ENCODE measurements at regions not wholly inside any gene's neighbourhood (a gene's known extent, or its start where the extent isn't known, plus 50 kb on each side); places are given as distances from the start of the nearest gene placed in this dataset.

GRCh38 chr17:72430611-72431432 is 310.0 kb downstream of the SOX9 start:
- no peak for DNase-seq

GRCh38 chr17:72432143-72432621 is 311.4 kb downstream of the SOX9 start:
- no peak for DNase-seq

GRCh38 chr17:72432881-72433280 is 312.1 kb downstream of the SOX9 start:
- no peak for DNase-seq

- DNase-seq: no peak
Observed at GRCh38 chr17:72433797-72434196, 313.0 kb downstream of the SOX9 start.

GRCh38 chr17:72434581-72434980 is 313.8 kb downstream of the SOX9 start:
- DNase-seq: no peak

GRCh38 chr17:72434991-72435618 is 314.3 kb downstream of the SOX9 start:
- no peak for DNase-seq

GRCh38 chr17:72438783-72439182 is 318.0 kb downstream of the SOX9 start:
- no peak for DNase-seq

GRCh38 chr17:72439893-72440502 is 319.2 kb downstream of the SOX9 start:
- no peak for DNase-seq

GRCh38 chr17:72440961-72441360 is 320.1 kb downstream of the SOX9 start:
- DNase-seq: no peak

- no peak for DNase-seq
Observed at GRCh38 chr17:72441909-72442308, 321.1 kb downstream of the SOX9 start.

- no peak for DNase-seq
Observed at GRCh38 chr17:72444517-72445054, 323.8 kb downstream of the SOX9 start.

- DNase-seq: no peak
Observed at GRCh38 chr17:72445055-72445991, 324.5 kb downstream of the SOX9 start.

GRCh38 chr17:72446118-72446517 is 325.3 kb downstream of the SOX9 start:
- no peak for DNase-seq

- no peak for DNase-seq
Observed at GRCh38 chr17:72446525-72447250, 325.9 kb downstream of the SOX9 start.

- DNase-seq: no peak
Observed at GRCh38 chr17:72447251-72447640, 326.4 kb downstream of the SOX9 start.

GRCh38 chr17:72448019-72448418 is 327.2 kb downstream of the SOX9 start:
- no peak for DNase-seq

- no peak for DNase-seq
Observed at GRCh38 chr17:72452286-72453173, 331.7 kb downstream of the SOX9 start.

- no peak for DNase-seq
Observed at GRCh38 chr17:72454342-72454741, 333.5 kb downstream of the SOX9 start.

GRCh38 chr17:72455562-72455961 is 334.7 kb downstream of the SOX9 start:
- DNase-seq: no peak

- no peak for DNase-seq
Observed at GRCh38 chr17:72456075-72456474, 335.3 kb downstream of the SOX9 start.

GRCh38 chr17:72457712-72458111 is 336.9 kb downstream of the SOX9 start:
- no peak for DNase-seq
